GM23338 (cell line): ENCODE measurements at regions not wholly inside any gene's neighbourhood (a gene's known extent, or its start where the extent isn't known, plus 50 kb on each side); places are given as distances from the start of the nearest gene placed in this dataset.

Experiments
- ATAC-seq: fragments of 200-7000 bp; cut with Tn5 transposase; 3 replicates; pipeline ENCODE4 v1.9.1; 2020
- DNase-seq: peaks from one replicate; pipeline ENCODE4 v3.0.0-alpha.2; 2015; ENCODE audit warnings: low spot score
- H2AFZ ChIP-seq: fragments of 200-600 bp; sonication (generic); 2 replicates; pipeline ENCODE4 v1.8.0; 2016; ENCODE audit warnings: antibody characterized with exemption, mild to moderate bottlenecking, moderate library complexity
- H3F3A ChIP-seq: fragments of 200-600 bp; sonication (generic); replicated peaks from 2 replicates; pipeline ENCODE4 v1.8.0; 2017; ENCODE audit warnings: antibody characterized with exemption, mixed run types, low read depth
- H3K27ac ChIP-seq: fragments of 200-600 bp; sonication (generic); 2 replicates; pipeline ENCODE4 v1.6.1; 2016; ENCODE audit warnings: low read depth
- H3K27me3 ChIP-seq: fragments of 200-600 bp; sonication (generic); 2 replicates; pipeline ENCODE4 v1.8.0; 2016; ENCODE audit warnings: mild to moderate bottlenecking, mixed run types, moderate library complexity; ENCODE audit not compliant: insufficient read depth
- H3K36me3 ChIP-seq: fragments of 200-600 bp; sonication (generic); 2 replicates; pipeline ENCODE4 v1.8.0; 2016; ENCODE audit warnings: mild to moderate bottlenecking; ENCODE audit not compliant: insufficient read depth
- H3K4me1 ChIP-seq: fragments of 200-600 bp; sonication (generic); 2 replicates; pipeline ENCODE4 v1.8.0; 2016; ENCODE audit warnings: mild to moderate bottlenecking, moderate library complexity; ENCODE audit not compliant: insufficient read depth
- H3K4me2 ChIP-seq: fragments of 200-600 bp; sonication (generic); 2 replicates; pipeline ENCODE4 v1.7.1; 2017; ENCODE audit warnings: mixed run types
- H3K4me3 ChIP-seq: fragments of 200-600 bp; sonication (generic); 2 replicates; pipeline ENCODE4 v1.6.1; 2016; ENCODE audit warnings: mixed run types
- H3K79me2 ChIP-seq: fragments of 200-600 bp; sonication (generic); replicated peaks from 2 replicates; pipeline ENCODE4 v1.8.0; 2017; ENCODE audit warnings: mild to moderate bottlenecking; ENCODE audit not compliant: insufficient read depth
- H3K9me2 ChIP-seq: fragments of 200-600 bp; sonication (generic); 2 replicates; pipeline ENCODE4 v1.8.0; 2017; ENCODE audit not compliant: insufficient read depth
- H4K20me1 ChIP-seq: fragments of 200-600 bp; sonication (generic); replicated peaks from 2 replicates; pipeline ENCODE4 v1.8.0; 2017; ENCODE audit warnings: mild to moderate bottlenecking; ENCODE audit not compliant: insufficient read depth
- H3K27ac Mint-ChIP-seq: 2 replicates; pipeline ENCODE4 v1.8.0; 2020; ENCODE audit warnings: inconsistent platforms, mild to moderate bottlenecking, moderate library complexity, mixed read lengths
- H3K27me3 Mint-ChIP-seq: 3 replicates; pipeline ENCODE4 v1.8.0; 2022; ENCODE audit warnings: low read depth, mild to moderate bottlenecking, moderate library complexity, mixed read lengths, inconsistent platforms; ENCODE audit not compliant: insufficient read depth, poor library complexity
- H3K36me3 Mint-ChIP-seq: 3 replicates; pipeline ENCODE4 v1.8.0; 2021; ENCODE audit warnings: low read depth, mild to moderate bottlenecking, inconsistent platforms, moderate library complexity, mixed read lengths
- H3K4me1 Mint-ChIP-seq: 3 replicates; pipeline ENCODE4 v1.8.0; 2020; ENCODE audit warnings: mild to moderate bottlenecking, inconsistent platforms, mixed read lengths
- H3K4me3 Mint-ChIP-seq: 3 replicates; pipeline ENCODE4 v1.8.0; 2021; ENCODE audit warnings: moderate library complexity, mild to moderate bottlenecking, inconsistent platforms, mixed read lengths
- H3K9me3 Mint-ChIP-seq: 3 replicates; pipeline ENCODE4 v1.8.0; 2020; ENCODE audit warnings: moderate library complexity, mild to moderate bottlenecking, inconsistent platforms, mixed read lengths
- CREB1 ChIP-seq: fragments of 250-450 bp; sonication (Bioruptor Pico); IDR thresholded peaks from 2 replicates; pipeline ENCODE4 v1.5.0; 2020; ENCODE audit warnings: low read depth, mild to moderate bottlenecking, moderate library complexity
- CTCF ChIP-seq, 2 experiments: fragments of 200-600 bp in 1 of 2; sonication (generic) in 1 of 2; conservative IDR thresholded peaks; 2 replicates each; pipeline versions ENCODE4 v1.5.1 to v1.6.1; 2016 to 2017; ENCODE audit warnings: antibody characterized with exemption in 2 of 2, low read depth in 2 of 2, mild to moderate bottlenecking in 2 of 2, moderate library complexity in 1 of 2
- ETS1 ChIP-seq: IDR thresholded peaks from 2 replicates; pipeline ENCODE4 v1.6.1; 2016; ENCODE audit warnings: antibody characterized with exemption
- EZH2 ChIP-seq: fragments of 200-600 bp; sonication (generic); IDR thresholded peaks from one replicate; pipeline ENCODE4 v1.8.0; 2017; ENCODE audit warnings: antibody characterized with exemption, mild to moderate bottlenecking, low read depth; ENCODE audit not compliant: unreplicated experiment
- JUNB ChIP-seq: IDR thresholded peaks from one replicate; pipeline ENCODE4 v1.6.1; 2016; ENCODE audit warnings: antibody characterized with exemption; ENCODE audit not compliant: unreplicated experiment
- NANOG ChIP-seq: IDR thresholded peaks from 2 replicates; pipeline ENCODE4 v1.6.1; 2016; ENCODE audit warnings: antibody characterized with exemption, borderline replicate concordance
- REST ChIP-seq: IDR thresholded peaks from one replicate; pipeline ENCODE4 v1.6.1; 2018; ENCODE audit warnings: antibody characterized with exemption; ENCODE audit not compliant: unreplicated experiment
- STAT1 ChIP-seq: IDR thresholded peaks from one replicate; pipeline ENCODE4 v1.6.1; 2016; ENCODE audit warnings: antibody characterized with exemption; ENCODE audit not compliant: unreplicated experiment
- ZNF114 ChIP-seq: fragments of 250-450 bp; sonication (Bioruptor Pico); IDR thresholded peaks from 2 replicates; pipeline ENCODE4 v1.5.0; 2020; ENCODE audit warnings: mild to moderate bottlenecking, moderate library complexity
- ZNF331 ChIP-seq: fragments of 250-450 bp; sonication (Bioruptor Pico); IDR thresholded peaks from 2 replicates; pipeline ENCODE4 v1.5.0; 2020; ENCODE audit warnings: low read depth, mild to moderate bottlenecking, moderate library complexity
- ZNF462 ChIP-seq: fragments of 250-450 bp; sonication (Bioruptor Pico); IDR thresholded peaks from 2 replicates; pipeline ENCODE4 v1.5.0; 2020; ENCODE audit warnings: mild to moderate bottlenecking, moderate library complexity

- H3K79me2 ChIP-seq, result peaks cover 2% of the 10 kb centered on the region; the same call in 1 of the 2 replicates
- no peak overlapping the region for H3K27ac ChIP-seq
- Mint-ChIP-seq H3K4me3 (no peak overlapping the region), H3K27ac (no peak overlapping the region), H3K27me3 (no peaks in the 10 kb centered on the region), H3K36me3 (no peaks in the 10 kb centered on the region), H3K4me1 (peaks cover 6% of the 10 kb centered on the region; the same call in 2 of the 3 replicates), H3K9me3 (no peaks in the 10 kb centered on the region; the same call in 2 of the 3 replicates)
- no peaks in the 10 kb centered on the region for H3K36me3 ChIP-seq
- H3K4me1 ChIP-seq, result peaks cover 10% of the 10 kb centered on the region
- H2AFZ ChIP-seq, result no peak overlapping the region
- H3K4me3 ChIP-seq, result no peak overlapping the region
- H3K9me2 ChIP-seq, result no peaks in the 10 kb centered on the region
- H3K4me2 ChIP-seq, result no peak overlapping the region
- H4K20me1 ChIP-seq, result no peaks in the 10 kb centered on the region
- TF ChIP-seq NANOG (no peak), REST (no peak), EZH2 (no peak), ZNF114 (no peak), ETS1 (no peak), JUNB (no peak), ZNF331 (CRISPR knock-in tag) (no peak), ZNF462 (CRISPR knock-in tag) (no peak), CREB1 (CRISPR knock-in tag) (no peak), CTCF (conservative IDR thresholded peaks at IDR 0.05; ENCODE audit: low read depth in 2 of 2) (no peak), STAT1 (no peak)
- no peaks in the 10 kb centered on the region for H3F3A ChIP-seq
- ATAC-seq, result no peak
- peak; percentile 12 for DNase-seq
- H3K27me3 ChIP-seq, result no peaks in the 10 kb centered on the region
Observed at GRCh38 chr2:193518041-193518817, 1323.5 kb upstream of the TMEFF2 start.
